ENCODE measurements at regions not wholly inside any gene's neighbourhood (a gene's known extent, or its start where the extent isn't known, plus 50 kb on each side); places are given as distances from the start of the nearest gene placed in this dataset.

DNA sequence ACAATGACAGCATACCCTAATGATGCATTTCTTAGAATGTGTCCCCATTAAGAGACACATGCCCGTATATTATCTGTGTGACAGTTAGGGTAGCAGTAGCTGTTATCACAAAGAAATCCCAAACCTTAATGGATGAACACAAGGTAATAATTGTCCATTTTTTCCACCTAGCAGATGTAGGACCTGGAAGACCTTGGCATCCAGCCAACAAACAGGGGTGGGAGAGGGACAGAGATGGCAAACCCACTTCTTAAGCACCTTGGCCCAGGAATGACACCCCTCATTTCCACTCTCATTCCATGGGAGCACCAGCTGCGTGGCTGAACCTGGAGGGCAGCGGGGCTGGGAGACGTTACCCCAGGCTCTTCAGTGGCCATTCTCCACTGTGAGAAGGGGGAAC is 679.0 kb downstream of the AACS start:
- no peak for DNase-seq (ENCODE audit: low spot score)
- Mint-ChIP-seq H3K27ac (no peak overlapping the region), H3K36me3 (peaks cover 62% of the 10 kb centered on the region), H3K27me3 (ENCODE audit: low read depth) (peaks cover 7% of the 10 kb centered on the region), H3K9me3 (peaks cover 76% of the 10 kb centered on the region), H3K4me1 (no peaks in the 10 kb centered on the region), H3K4me3 (no peak overlapping the region)
- no peak for ATAC-seq
- ChIA-PET CTCF (no interaction called here), POLR2A (no interaction called here)
- TF ChIP-seq ZNF416 (CRISPR knock-in tag; IDR thresholded peaks at IDR 0.05) (no peak), MXD4 (CRISPR knock-in tag; IDR thresholded peaks at IDR 0.05; ENCODE audit: borderline replicate concordance) (no peak), RORB (CRISPR knock-in tag; IDR thresholded peaks at IDR 0.05) (no peak), ZNF263 (CRISPR knock-in tag; IDR thresholded peaks at IDR 0.05; ENCODE audit: low read depth) (no peak), ZBTB21 (CRISPR knock-in tag; IDR thresholded peaks at IDR 0.05; ENCODE audit: borderline replicate concordance) (no peak), ZNF423 (CRISPR knock-in tag; IDR thresholded peaks at IDR 0.05) (no peak), JUN (CRISPR knock-in tag; IDR thresholded peaks at IDR 0.05) (no peak), NFYB (CRISPR knock-in tag; conservative IDR thresholded peaks at IDR 0.05; ENCODE audit: low read depth) (no peak), TEAD1 (CRISPR knock-in tag; IDR thresholded peaks at IDR 0.05) (no peak), ATF1 (CRISPR knock-in tag; IDR thresholded peaks at IDR 0.05) (no peak)
- TF ChIP-seq, protein P1, sequence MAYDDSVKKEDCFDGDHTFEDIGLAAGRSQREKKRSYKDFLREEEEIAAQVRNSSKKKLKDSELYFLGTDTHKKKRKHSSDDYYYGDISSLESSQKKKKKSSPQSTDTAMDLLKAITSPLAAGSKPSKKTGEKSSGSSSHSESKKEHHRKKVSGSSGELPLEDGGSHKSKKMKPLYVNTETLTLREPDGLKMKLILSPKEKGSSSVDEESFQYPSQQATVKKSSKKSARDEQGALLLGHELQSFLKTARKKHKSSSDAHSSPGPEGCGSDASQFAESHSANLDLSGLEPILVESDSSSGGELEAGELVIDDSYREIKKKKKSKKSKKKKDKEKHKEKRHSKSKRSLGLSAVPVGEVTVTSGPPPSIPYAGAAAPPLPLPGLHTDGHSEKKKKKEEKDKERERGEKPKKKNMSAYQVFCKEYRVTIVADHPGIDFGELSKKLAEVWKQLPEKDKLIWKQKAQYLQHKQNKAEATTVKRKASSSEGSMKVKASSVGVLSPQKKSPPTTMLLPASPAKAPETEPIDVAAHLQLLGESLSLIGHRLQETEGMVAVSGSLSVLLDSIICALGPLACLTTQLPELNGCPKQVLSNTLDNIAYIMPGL (CRISPR knock-in tag; IDR thresholded peaks at IDR 0.05): no peak
- TF ChIP-seq, protein P2, sequence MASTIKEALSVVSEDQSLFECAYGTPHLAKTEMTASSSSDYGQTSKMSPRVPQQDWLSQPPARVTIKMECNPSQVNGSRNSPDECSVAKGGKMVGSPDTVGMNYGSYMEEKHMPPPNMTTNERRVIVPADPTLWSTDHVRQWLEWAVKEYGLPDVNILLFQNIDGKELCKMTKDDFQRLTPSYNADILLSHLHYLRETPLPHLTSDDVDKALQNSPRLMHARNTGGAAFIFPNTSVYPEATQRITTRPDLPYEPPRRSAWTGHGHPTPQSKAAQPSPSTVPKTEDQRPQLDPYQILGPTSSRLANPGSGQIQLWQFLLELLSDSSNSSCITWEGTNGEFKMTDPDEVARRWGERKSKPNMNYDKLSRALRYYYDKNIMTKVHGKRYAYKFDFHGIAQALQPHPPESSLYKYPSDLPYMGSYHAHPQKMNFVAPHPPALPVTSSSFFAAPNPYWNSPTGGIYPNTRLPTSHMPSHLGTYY (CRISPR knock-in tag; IDR thresholded peaks at IDR 0.05): no peak
- TF ChIP-seq, protein P3, sequence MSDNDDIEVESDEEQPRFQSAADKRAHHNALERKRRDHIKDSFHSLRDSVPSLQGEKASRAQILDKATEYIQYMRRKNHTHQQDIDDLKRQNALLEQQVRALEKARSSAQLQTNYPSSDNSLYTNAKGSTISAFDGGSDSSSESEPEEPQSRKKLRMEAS (CRISPR knock-in tag; IDR thresholded peaks at IDR 0.05): no peak
- TF ChIP-seq, protein P4, sequence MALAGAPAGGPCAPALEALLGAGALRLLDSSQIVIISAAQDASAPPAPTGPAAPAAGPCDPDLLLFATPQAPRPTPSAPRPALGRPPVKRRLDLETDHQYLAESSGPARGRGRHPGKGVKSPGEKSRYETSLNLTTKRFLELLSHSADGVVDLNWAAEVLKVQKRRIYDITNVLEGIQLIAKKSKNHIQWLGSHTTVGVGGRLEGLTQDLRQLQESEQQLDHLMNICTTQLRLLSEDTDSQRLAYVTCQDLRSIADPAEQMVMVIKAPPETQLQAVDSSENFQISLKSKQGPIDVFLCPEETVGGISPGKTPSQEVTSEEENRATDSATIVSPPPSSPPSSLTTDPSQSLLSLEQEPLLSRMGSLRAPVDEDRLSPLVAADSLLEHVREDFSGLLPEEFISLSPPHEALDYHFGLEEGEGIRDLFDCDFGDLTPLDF (CRISPR knock-in tag; IDR thresholded peaks at IDR 0.05): no peak

DNA sequence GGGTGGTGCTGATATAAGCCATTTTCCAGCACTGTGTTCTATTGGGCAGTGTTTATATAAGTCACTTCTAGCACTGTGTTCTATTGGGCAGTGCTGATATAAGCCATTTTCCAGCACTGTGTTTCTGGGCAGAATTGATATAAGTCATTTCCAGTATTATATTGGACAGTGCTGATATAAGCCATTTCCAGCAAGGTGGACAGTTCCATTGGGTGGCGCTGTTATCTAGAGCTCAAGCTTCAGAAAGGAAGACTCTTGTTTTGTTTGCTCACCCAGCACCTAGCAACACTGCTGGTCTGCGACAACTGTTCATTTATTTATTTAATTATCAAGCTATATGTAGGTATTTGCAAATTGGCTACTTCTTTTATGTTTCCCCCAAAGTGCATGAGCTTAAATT is 690.3 kb downstream of the AACS start:
- Mint-ChIP-seq H3K4me1 (no peaks in the 10 kb centered on the region), H3K9me3 (peaks cover 70% of the 10 kb centered on the region), H3K27ac (no peak overlapping the region), H3K27me3 (ENCODE audit: low read depth) (peaks cover 5% of the 10 kb centered on the region), H3K4me3 (no peak overlapping the region), H3K36me3 (peaks cover 54% of the 10 kb centered on the region)
- DNase-seq (ENCODE audit: low spot score) (no peak), ATAC-seq (no peak)
- ChIA-PET POLR2A (no interaction called here), CTCF (no interaction called here)
- TF ChIP-seq, protein P5, sequence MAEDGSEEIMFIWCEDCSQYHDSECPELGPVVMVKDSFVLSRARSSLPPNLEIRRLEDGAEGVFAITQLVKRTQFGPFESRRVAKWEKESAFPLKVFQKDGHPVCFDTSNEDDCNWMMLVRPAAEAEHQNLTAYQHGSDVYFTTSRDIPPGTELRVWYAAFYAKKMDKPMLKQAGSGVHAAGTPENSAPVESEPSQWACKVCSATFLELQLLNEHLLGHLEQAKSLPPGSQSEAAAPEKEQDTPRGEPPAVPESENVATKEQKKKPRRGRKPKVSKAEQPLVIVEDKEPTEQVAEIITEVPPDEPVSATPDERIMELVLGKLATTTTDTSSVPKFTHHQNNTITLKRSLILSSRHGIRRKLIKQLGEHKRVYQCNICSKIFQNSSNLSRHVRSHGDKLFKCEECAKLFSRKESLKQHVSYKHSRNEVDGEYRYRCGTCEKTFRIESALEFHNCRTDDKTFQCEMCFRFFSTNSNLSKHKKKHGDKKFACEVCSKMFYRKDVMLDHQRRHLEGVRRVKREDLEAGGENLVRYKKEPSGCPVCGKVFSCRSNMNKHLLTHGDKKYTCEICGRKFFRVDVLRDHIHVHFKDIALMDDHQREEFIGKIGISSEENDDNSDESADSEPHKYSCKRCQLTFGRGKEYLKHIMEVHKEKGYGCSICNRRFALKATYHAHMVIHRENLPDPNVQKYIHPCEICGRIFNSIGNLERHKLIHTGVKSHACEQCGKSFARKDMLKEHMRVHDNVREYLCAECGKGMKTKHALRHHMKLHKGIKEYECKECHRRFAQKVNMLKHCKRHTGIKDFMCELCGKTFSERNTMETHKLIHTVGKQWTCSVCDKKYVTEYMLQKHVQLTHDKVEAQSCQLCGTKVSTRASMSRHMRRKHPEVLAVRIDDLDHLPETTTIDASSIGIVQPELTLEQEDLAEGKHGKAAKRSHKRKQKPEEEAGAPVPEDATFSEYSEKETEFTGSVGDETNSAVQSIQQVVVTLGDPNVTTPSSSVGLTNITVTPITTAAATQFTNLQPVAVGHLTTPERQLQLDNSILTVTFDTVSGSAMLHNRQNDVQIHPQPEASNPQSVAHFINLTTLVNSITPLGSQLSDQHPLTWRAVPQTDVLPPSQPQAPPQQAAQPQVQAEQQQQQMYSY (CRISPR knock-in tag; IDR thresholded peaks at IDR 0.05): no peak
- no peak for TF ChIP-seq CBFB (CRISPR knock-in tag; IDR thresholded peaks at IDR 0.05; ENCODE audit: low read depth)
- no peak for TF ChIP-seq CREM (CRISPR knock-in tag; IDR thresholded peaks at IDR 0.05)
- TF ChIP-seq, protein P6, sequence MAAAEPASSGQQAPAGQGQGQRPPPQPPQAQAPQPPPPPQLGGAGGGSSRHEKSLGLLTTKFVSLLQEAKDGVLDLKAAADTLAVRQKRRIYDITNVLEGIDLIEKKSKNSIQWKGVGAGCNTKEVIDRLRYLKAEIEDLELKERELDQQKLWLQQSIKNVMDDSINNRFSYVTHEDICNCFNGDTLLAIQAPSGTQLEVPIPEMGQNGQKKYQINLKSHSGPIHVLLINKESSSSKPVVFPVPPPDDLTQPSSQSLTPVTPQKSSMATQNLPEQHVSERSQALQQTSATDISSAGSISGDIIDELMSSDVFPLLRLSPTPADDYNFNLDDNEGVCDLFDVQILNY (CRISPR knock-in tag; IDR thresholded peaks at IDR 0.05): no peak
- TF ChIP-seq, protein P7, sequence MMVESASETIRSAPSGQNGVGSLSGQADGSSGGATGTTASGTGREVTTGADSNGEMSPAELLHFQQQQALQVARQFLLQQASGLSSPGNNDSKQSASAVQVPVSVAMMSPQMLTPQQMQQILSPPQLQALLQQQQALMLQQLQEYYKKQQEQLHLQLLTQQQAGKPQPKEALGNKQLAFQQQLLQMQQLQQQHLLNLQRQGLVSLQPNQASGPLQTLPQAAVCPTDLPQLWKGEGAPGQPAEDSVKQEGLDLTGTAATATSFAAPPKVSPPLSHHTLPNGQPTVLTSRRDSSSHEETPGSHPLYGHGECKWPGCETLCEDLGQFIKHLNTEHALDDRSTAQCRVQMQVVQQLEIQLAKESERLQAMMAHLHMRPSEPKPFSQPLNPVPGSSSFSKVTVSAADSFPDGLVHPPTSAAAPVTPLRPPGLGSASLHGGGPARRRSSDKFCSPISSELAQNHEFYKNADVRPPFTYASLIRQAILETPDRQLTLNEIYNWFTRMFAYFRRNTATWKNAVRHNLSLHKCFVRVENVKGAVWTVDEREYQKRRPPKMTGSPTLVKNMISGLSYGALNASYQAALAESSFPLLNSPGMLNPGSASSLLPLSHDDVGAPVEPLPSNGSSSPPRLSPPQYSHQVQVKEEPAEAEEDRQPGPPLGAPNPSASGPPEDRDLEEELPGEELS (CRISPR knock-in tag; IDR thresholded peaks at IDR 0.05): no peak
- TF ChIP-seq JAZF1 (CRISPR knock-in tag; IDR thresholded peaks at IDR 0.05): no peak
- TF ChIP-seq, protein P8, sequence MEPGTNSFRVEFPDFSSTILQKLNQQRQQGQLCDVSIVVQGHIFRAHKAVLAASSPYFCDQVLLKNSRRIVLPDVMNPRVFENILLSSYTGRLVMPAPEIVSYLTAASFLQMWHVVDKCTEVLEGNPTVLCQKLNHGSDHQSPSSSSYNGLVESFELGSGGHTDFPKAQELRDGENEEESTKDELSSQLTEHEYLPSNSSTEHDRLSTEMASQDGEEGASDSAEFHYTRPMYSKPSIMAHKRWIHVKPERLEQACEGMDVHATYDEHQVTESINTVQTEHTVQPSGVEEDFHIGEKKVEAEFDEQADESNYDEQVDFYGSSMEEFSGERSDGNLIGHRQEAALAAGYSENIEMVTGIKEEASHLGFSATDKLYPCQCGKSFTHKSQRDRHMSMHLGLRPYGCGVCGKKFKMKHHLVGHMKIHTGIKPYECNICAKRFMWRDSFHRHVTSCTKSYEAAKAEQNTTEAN (CRISPR knock-in tag; IDR thresholded peaks at IDR 0.05): no peak
- TF ChIP-seq, protein P9, sequence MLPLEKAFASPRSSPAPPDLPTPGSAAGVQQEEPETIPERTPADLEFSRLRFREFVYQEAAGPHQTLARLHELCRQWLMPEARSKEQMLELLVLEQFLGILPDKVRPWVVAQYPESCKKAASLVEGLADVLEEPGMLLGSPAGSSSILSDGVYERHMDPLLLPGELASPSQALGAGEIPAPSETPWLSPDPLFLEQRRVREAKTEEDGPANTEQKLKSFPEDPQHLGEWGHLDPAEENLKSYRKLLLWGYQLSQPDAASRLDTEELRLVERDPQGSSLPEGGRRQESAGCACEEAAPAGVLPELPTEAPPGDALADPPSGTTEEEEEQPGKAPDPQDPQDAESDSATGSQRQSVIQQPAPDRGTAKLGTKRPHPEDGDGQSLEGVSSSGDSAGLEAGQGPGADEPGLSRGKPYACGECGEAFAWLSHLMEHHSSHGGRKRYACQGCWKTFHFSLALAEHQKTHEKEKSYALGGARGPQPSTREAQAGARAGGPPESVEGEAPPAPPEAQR (CRISPR knock-in tag; IDR thresholded peaks at IDR 0.05): no peak
- TF ChIP-seq OVOL2 (CRISPR knock-in tag; IDR thresholded peaks at IDR 0.05; ENCODE audit: borderline replicate concordance): no peak
